HCT116 (cell line): ENCODE measurements at regions not wholly inside any gene's neighbourhood (a gene's known extent, or its start where the extent isn't known, plus 50 kb on each side); places are given as distances from the start of the nearest gene placed in this dataset.

Experiments
- ATAC-seq: fragments of 200-7000 bp; cut with Tn5 transposase; 2 replicates; pipeline ENCODE4 v1.9.1; 2020; ENCODE audit warnings: mild to moderate bottlenecking, moderate library complexity
- BruUV-seq: library from RNA; stranded (reverse); fragments of 400-500 nt; replicated peaks from 2 replicates; lab custom pipeline; 2021; lab: Mats Ljungman, UMichigan
- CTCF ChIA-PET: fragments of 300-600 bp; sonication (Branson Sonifier 250); formaldehyde crosslinking; loops from one replicate; lab custom pipeline; 2021; ENCODE audit warnings: antibody characterized with exemption; lab: Charles Lee
- POLR2A ChIA-PET: fragments of 300-600, 350-600 bp; sonication (Branson Sonifier 250); formaldehyde crosslinking; loops from one replicate; lab custom pipeline; 2021; ENCODE audit warnings: antibody characterized with exemption; lab: Charles Lee
- RAD21 ChIA-PET, 2 experiments: fragments of 300-600 bp; sonication (Branson Sonifier 250); formaldehyde crosslinking; loops; one replicate each; lab custom pipeline; 2023; ENCODE audit warnings: low total read pairs in 2 of 2; ENCODE audit not compliant: uncharacterized antibody in 2 of 2, unreplicated experiment in 2 of 2, low non-redundant PET in 1 of 2; lab: Charles Lee
- DNase-seq: peaks from one replicate; pipeline ENCODE4 v3.0.0-alpha.2; 2010; ENCODE audit warnings: low read depth, low spot score
- H2AFZ ChIP-seq: fragments of 200-600 bp; shearing (Covaris generic), sonication (generic); 2 replicates; pipeline ENCODE4 v1.6.1; 2017; ENCODE audit warnings: low read depth, mixed run types, mixed read lengths, antibody characterized with exemption, low read length; ENCODE audit not compliant: poor library complexity, severe bottlenecking
- H3K27ac ChIP-seq: 2 replicates; pipeline ENCODE4 v1.5.1; 2012; ENCODE audit warnings: low read depth, low read length
- H3K27me3 ChIP-seq: fragments of 200-600 bp; sonication (generic); 2 replicates; pipeline ENCODE4 v1.6.1; 2016; ENCODE audit warnings: mixed run types, low read length, mixed read lengths; ENCODE audit not compliant: insufficient read depth
- H3K36me3 ChIP-seq, 2 experiments: fragments of 200-500 bp in 1 of 2; fragments of 200-600 bp in 1 of 2; sonication (Bioruptor generic) in 1 of 2; sonication (generic) in 1 of 2; 2 replicates each; pipeline versions ENCODE4 v1.5.1 to v1.6.1; 2014 to 2016; ENCODE audit warnings: low read length in 2 of 2, inconsistent platforms in 1 of 2, mixed read lengths in 1 of 2, mixed run types in 1 of 2; ENCODE audit not compliant: insufficient read depth in 2 of 2, control insufficient read depth in 1 of 2
- H3K4me1 ChIP-seq, 2 experiments: fragments of 200-600 bp in 1 of 2; sonication (generic) in 1 of 2; 2 replicates each; pipeline versions ENCODE4 v1.5.1 to v1.6.1; 2012 to 2017; ENCODE audit warnings: low read length in 2 of 2, inconsistent platforms in 1 of 2, mild to moderate bottlenecking in 1 of 2, mixed read lengths in 1 of 2, mixed run types in 1 of 2, moderate library complexity in 1 of 2; ENCODE audit not compliant: insufficient read depth in 2 of 2, control insufficient read depth in 1 of 2
- H3K4me2 ChIP-seq: fragments of 200-600 bp; sonication (generic); 2 replicates; pipeline ENCODE4 v1.6.1; 2017; ENCODE audit warnings: mixed run types, low read length, mixed read lengths
- H3K4me3 ChIP-seq, 2 experiments: fragments of 200-600 bp in 1 of 2; sonication (generic) in 1 of 2; replicated peaks in 1 of 2; 2 replicates each; pipeline ENCODE4 v1.5.1; 2011 to 2016; ENCODE audit warnings: low read length in 2 of 2, control low read depth in 1 of 2, low read depth in 1 of 2, mild to moderate bottlenecking in 1 of 2, mixed read lengths in 1 of 2, mixed run types in 1 of 2
- H3K79me2 ChIP-seq: fragments of 200-600 bp; sonication (generic); 2 replicates; pipeline ENCODE4 v1.6.1; 2017; ENCODE audit warnings: mild to moderate bottlenecking, mixed run types, low read length, moderate library complexity, mixed read lengths; ENCODE audit not compliant: insufficient read depth
- H3K9ac ChIP-seq: fragments of 200-600 bp; sonication (generic); 2 replicates; pipeline ENCODE4 v1.6.1; 2016; ENCODE audit warnings: low read length, mixed read lengths
- H3K9me2 ChIP-seq: fragments of 200-600 bp; sonication (generic), shearing (Covaris generic); 2 replicates; pipeline ENCODE4 v1.6.1; 2017; ENCODE audit warnings: mixed run types, mild to moderate bottlenecking, moderate library complexity; ENCODE audit not compliant: insufficient read depth
- H3K9me3 ChIP-seq, 2 experiments: fragments of 200-500 bp in 1 of 2; fragments of 200-600 bp in 1 of 2; sonication (Bioruptor generic) in 1 of 2; sonication (generic) in 1 of 2; 2 replicates each; pipeline ENCODE4 v1.6.1; 2014 to 2017; ENCODE audit warnings: low read length in 2 of 2, mixed read lengths in 2 of 2, inconsistent platforms in 1 of 2, low read depth in 1 of 2, mild to moderate bottlenecking in 1 of 2, mixed run types in 1 of 2, moderate library complexity in 1 of 2; ENCODE audit not compliant: control insufficient read depth in 1 of 2, insufficient read depth in 1 of 2
- H4K20me1 ChIP-seq: fragments of 200-600 bp; sonication (generic), shearing (Covaris generic); 2 replicates; pipeline ENCODE4 v1.6.1; 2017; ENCODE audit warnings: mixed run types, mild to moderate bottlenecking, moderate library complexity; ENCODE audit not compliant: insufficient read depth
- CBX3 ChIP-seq: IDR thresholded peaks from 2 replicates; pipeline ENCODE4 v1.6.1; 2012; ENCODE audit warnings: low read depth
- CEBPB ChIP-seq: IDR thresholded peaks from 2 replicates; pipeline ENCODE4 v1.6.1; 2012; ENCODE audit warnings: low read depth
- CTCF ChIP-seq, 3 experiments: fragments of 200-600 bp in 1 of 3; sonication (generic) in 1 of 3; IDR thresholded peaks in 2 of 3; conservative IDR thresholded peaks in 1 of 3; 2 replicates each; pipeline ENCODE4 v1.5.1; 2012 to 2017; ENCODE audit warnings: low read depth in 2 of 3, low read length in 2 of 3, antibody characterized with exemption in 1 of 3, borderline replicate concordance in 1 of 3, control low read depth in 1 of 3, mild to moderate bottlenecking in 1 of 3, mixed read lengths in 1 of 3, mixed run types in 1 of 3, moderate library complexity in 1 of 3; ENCODE audit not compliant: insufficient read depth in 1 of 3
- ELF1 ChIP-seq: IDR thresholded peaks from 2 replicates; pipeline ENCODE4 v1.6.1; 2012; ENCODE audit warnings: low read depth, borderline replicate concordance
- EZH2 ChIP-seq: fragments of 200-600 bp; sonication (generic); IDR thresholded peaks from 2 replicates; pipeline ENCODE4 v1.6.1; 2017; ENCODE audit warnings: antibody characterized with exemption, mixed run types
- FOSL1 ChIP-seq: IDR thresholded peaks from 2 replicates; pipeline ENCODE4 v1.6.1; 2012; ENCODE audit warnings: low read depth
- MAX ChIP-seq: IDR thresholded peaks from 2 replicates; pipeline ENCODE4 v1.6.1; 2012
- POLR2AphosphoS5 ChIP-seq: IDR thresholded peaks from 2 replicates; pipeline ENCODE4 v1.6.1; 2011; ENCODE audit warnings: mild to moderate bottlenecking, low read depth, low read length, moderate library complexity
- REST ChIP-seq: IDR thresholded peaks from 2 replicates; pipeline ENCODE4 v1.6.1; 2012; ENCODE audit warnings: low read depth
- SIN3A ChIP-seq: IDR thresholded peaks from 2 replicates; pipeline ENCODE4 v1.6.1; 2012; ENCODE audit warnings: low read depth
- SRF ChIP-seq: IDR thresholded peaks from 2 replicates; pipeline ENCODE4 v1.6.1; 2012; ENCODE audit warnings: low read depth
- YY1 ChIP-seq: IDR thresholded peaks from 2 replicates; pipeline ENCODE4 v1.6.1; 2011; ENCODE audit warnings: low read length, low read depth, moderate library complexity, mild to moderate bottlenecking; ENCODE audit not compliant: insufficient replicate concordance; ENCODE audit errors: extremely low read depth
- ZNF274 ChIP-seq: fragments of 200-500 bp; sonication (Bioruptor generic); IDR thresholded peaks from 2 replicates; pipeline ENCODE4 v1.6.1; 2014; ENCODE audit warnings: mild to moderate bottlenecking, low read depth, low read length, inconsistent platforms
- intact Hi-C: fragments of 100-400 bp; cut with micrococcal nuclease; formaldehyde crosslinking; loops from 2 replicates; pipeline ENCODE4 v1.10.0; 2022

- intact Hi-C loops = no loop called here
- Histone ChIP-seq H3K27me3 (no peaks in the 10 kb centered on the region), H3K36me3 (no peaks in the 10 kb centered on the region), H3K4me1 (no peaks in the 10 kb centered on the region), H3K9ac (no peak overlapping the region), H3K27ac (no peak overlapping the region), H3K79me2 (no peaks in the 10 kb centered on the region), H3K9me2 (no peaks in the 10 kb centered on the region), H3K4me3 (no peak overlapping the region), H3K4me2 (no peak overlapping the region), H2AFZ (no peak overlapping the region), H3K9me3 (peaks cover 3% of the 10 kb centered on the region in 2 experiments; a peak in 1 of 4 replicates)
- no peak for ATAC-seq
- no peak for DNase-seq
- ChIA-PET POLR2A (no interaction called here), RAD21 (no interaction called here)
- BruUV-seq = no TSS peak
- no peak for TF ChIP-seq FOSL1
- TF ChIP-seq EZH2 = no peak
- TF ChIP-seq CBX3 = no peak
- no peak for TF ChIP-seq YY1
- no peak for TF ChIP-seq REST
- TF ChIP-seq, all 23 proteins: peak for 0
- CTCF ChIA-PET = no interaction called here
- H4K20me1 ChIP-seq = no peaks in the 10 kb centered on the region
Measured at GRCh38 chr16:64202571-64202970, 919.3 kb downstream of the CDH11 start.

GRCh38 chr16:64196444-64196843 lies 925.4 kb downstream of the CDH11 start:
- H3K9ac ChIP-seq = no peak overlapping the region
- H2AFZ ChIP-seq = no peak overlapping the region
- H3K9me2 ChIP-seq = no peaks in the 10 kb centered on the region
- no TSS peak for BruUV-seq
- H3K4me2 ChIP-seq = no peak overlapping the region
- intact Hi-C loops = no loop called here
- no peak overlapping the region for H3K4me3 ChIP-seq
- H3K4me1 ChIP-seq = no peaks in the 10 kb centered on the region
- H3K27ac ChIP-seq = no peak overlapping the region
- RAD21 ChIA-PET = no interaction called here
- CTCF ChIA-PET = no interaction called here
- no peaks in the 10 kb centered on the region for H3K36me3 ChIP-seq
- ATAC-seq (no peak), DNase-seq (no peak)
- H4K20me1 ChIP-seq = no peaks in the 10 kb centered on the region
- H3K9me3 ChIP-seq = peaks cover 2 to 12% of the 10 kb centered on the region in 2 experiments; a peak in 3 of 4 replicates
- no peaks in the 10 kb centered on the region for H3K27me3 ChIP-seq
- H3K79me2 ChIP-seq = no peaks in the 10 kb centered on the region
- TF ChIP-seq ZNF274 (no peak), ELF1 (no peak), MAX (no peak), CTCF (IDR thresholded peaks at IDR 0.05 in 2 of 3, conservative IDR thresholded peaks at IDR 0.05 in 1 of 3; ENCODE audit: borderline replicate concordance in 1 of 3, insufficient read depth in 1 of 3, low read depth in 2 of 3, low read length in 2 of 3) (no peak), SRF (no peak), EZH2 (no peak), SIN3A (no peak), CEBPB (no peak), POLR2AphosphoS5 (no peak)
- POLR2A ChIA-PET = no interaction called here
